ENCODE measurements at regions not wholly inside any gene's neighbourhood (a gene's known extent, or its start where the extent isn't known, plus 50 kb on each side); places are given as distances from the start of the nearest gene placed in this dataset.

DNA sequence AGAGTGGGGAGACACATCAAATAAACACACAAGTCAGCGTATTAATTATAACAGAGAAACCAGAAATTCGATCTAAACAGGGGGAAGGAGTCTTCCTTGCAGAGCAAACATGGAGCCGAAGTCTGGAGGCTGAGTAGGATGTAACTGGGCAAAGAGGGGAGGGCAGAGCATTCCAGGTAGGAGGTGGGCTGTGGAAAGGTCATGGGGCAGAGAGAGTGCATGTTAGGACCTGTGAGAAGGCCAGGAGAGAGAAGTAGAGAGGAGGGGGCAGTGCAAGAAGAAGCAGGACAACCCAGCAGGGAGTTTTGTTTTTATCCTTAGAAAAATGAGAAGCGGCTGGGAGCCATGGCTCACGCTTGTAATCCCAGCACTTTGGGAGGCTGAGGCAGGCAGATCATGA is 130.8 kb upstream of the GPR26 start:
- DNase-seq: no peak
- no CpG with 5 or more reads among the region's 5 CpGs for WGBS (ENCODE audit: extremely low coverage, insufficient read length, low lambda C conversion rate)

More for the DNA sequence above, 130.8 kb upstream of the GPR26 start:
- H3K4me3 Mint-ChIP-seq: no peak overlapping the region
- H3K27me3 Mint-ChIP-seq (ENCODE audit: low read depth): no peaks in the 10 kb centered on the region
- no peaks in the 10 kb centered on the region for H3K9me3 ChIP-seq (ENCODE audit: control insufficient read depth, low read depth, low read length)
- H2BK15ac ChIP-seq (ENCODE audit: low read depth, low read length): no peak overlapping the region
- no peaks in the 10 kb centered on the region for H3K23me2 ChIP-seq (ENCODE audit: insufficient read length, low read depth, low read length, poor library complexity, severe bottlenecking)
- H3K23ac ChIP-seq (ENCODE audit: insufficient read length, low read depth, low read length): no peak overlapping the region
- no peak overlapping the region for H3K18ac ChIP-seq (ENCODE audit: insufficient read length, low read depth, low read length)
- peaks cover 2 to 20% (median 2%) of the 10 kb centered on the region in 3 experiments; a peak in 3 of 7 replicates for H3K36me3 Mint-ChIP-seq (ENCODE audit: insufficient read depth in 1 of 3, low read depth in 3 of 3)
- no peaks in the 10 kb centered on the region for H3K27me3 ChIP-seq (ENCODE audit: insufficient read depth, low read length)
- TF ChIP-seq CTCF (conservative IDR thresholded peaks at IDR 0.05): no peak
- H3K9me3 Mint-ChIP-seq: peaks cover 8 to 13% of the 10 kb centered on the region in 2 experiments; a peak in 4 of 5 replicates
- H3K14ac ChIP-seq (ENCODE audit: insufficient read depth, low read length): no peak overlapping the region
- H3T11ph ChIP-seq (ENCODE audit: low read length): no peak overlapping the region
- no peak overlapping the region for H3K9ac ChIP-seq (ENCODE audit: extremely low read depth, insufficient read length, low read length)
- peaks cover 26 to 27% of the 10 kb centered on the region in 2 experiments for H3K4me1 Mint-ChIP-seq
- no peak overlapping the region for H4K8ac ChIP-seq (replicated peaks; ENCODE audit: insufficient read length, low read depth, low read length)
- H3K27ac Mint-ChIP-seq: no peak overlapping the region
- H4K91ac ChIP-seq (ENCODE audit: insufficient read length, low read depth, low read length): no peak overlapping the region
- H3K56ac ChIP-seq (ENCODE audit: insufficient read length, low read depth, low read length): no peak overlapping the region
- no peak overlapping the region for H4K5ac ChIP-seq (ENCODE audit: insufficient read length, low read depth, low read length)
- H3K4me2 ChIP-seq (ENCODE audit: insufficient read depth, insufficient read length, low read length): no peak overlapping the region
- peaks cover 6% of the 10 kb centered on the region; the same call in 1 of the 2 replicates for H3K4me1 ChIP-seq (ENCODE audit: insufficient read depth, low read length)
- no peak overlapping the region for H3K4ac ChIP-seq (ENCODE audit: low read depth, low read length)
- no peaks in the 10 kb centered on the region for H3K79me1 ChIP-seq (ENCODE audit: insufficient read depth, low read depth, low read length, poor library complexity, severe bottlenecking)
- H3K79me2 ChIP-seq (ENCODE audit: insufficient read depth, low read length): no peaks in the 10 kb centered on the region
- H2BK12ac ChIP-seq (ENCODE audit: insufficient read length, low read depth, low read length): no peak overlapping the region
- H2AFZ ChIP-seq (ENCODE audit: low read length): no peak overlapping the region
- no peak overlapping the region for H2AK5ac ChIP-seq (ENCODE audit: insufficient read length, low read length)
- H2BK120ac ChIP-seq (ENCODE audit: low read depth, low read length, poor library complexity, severe bottlenecking): no peak overlapping the region
- H2BK20ac ChIP-seq (ENCODE audit: low read depth, low read length, poor library complexity, severe bottlenecking): no peak overlapping the region
- no peak overlapping the region for H2BK5ac ChIP-seq (ENCODE audit: insufficient read length, low read length)
- H3K27ac ChIP-seq (ENCODE audit: insufficient read length, low read depth, low read length): no peak overlapping the region
- no peaks in the 10 kb centered on the region for H4K20me1 ChIP-seq (ENCODE audit: control insufficient read depth, insufficient read depth, insufficient read length)

Measured in H9 (cell line).